ENCODE measurements at regions not wholly inside any gene's neighbourhood (a gene's known extent, or its start where the extent isn't known, plus 50 kb on each side); places are given as distances from the start of the nearest gene placed in this dataset.

GRCh38 chr10:91355998-91356397, 54.1 kb upstream of the HECTD2 start:
- DNase-seq (ENCODE audit: low read depth in 2 of 2): no peak
- no peaks in the 10 kb centered on the region for H3K4me1 ChIP-seq (ENCODE audit: control insufficient read depth, extremely low read depth, insufficient read depth, low read length)
- no peak overlapping the region for H3K27ac ChIP-seq (ENCODE audit: insufficient read depth, low read length)
- H3K79me2 ChIP-seq (ENCODE audit: control insufficient read depth, insufficient read depth, low read length): no peaks in the 10 kb centered on the region
- no peak overlapping the region for H3K9ac ChIP-seq (ENCODE audit: insufficient read depth, low read length)
- no peaks in the 10 kb centered on the region for H3K36me3 ChIP-seq (ENCODE audit: control insufficient read depth, insufficient read depth, low read length)
- H4K20me1 ChIP-seq (ENCODE audit: control insufficient read depth, extremely low read depth, insufficient read depth, low read length): no peaks in the 10 kb centered on the region
- H3K9me3 ChIP-seq (ENCODE audit: control insufficient read depth, insufficient read depth, low read depth, low read length): no peaks in the 10 kb centered on the region
- no peak overlapping the region for H3K4me3 ChIP-seq (replicated peaks in 1 of 4; ENCODE audit: control extremely low read depth in 1 of 4, insufficient read depth in 1 of 4, low read depth in 3 of 4, low read length in 4 of 4)
- no peak overlapping the region for H3K4me2 ChIP-seq (ENCODE audit: extremely low read depth, insufficient read depth, low read length)
- TF ChIP-seq EZH2 (IDR thresholded peaks at IDR 0.05; ENCODE audit: low read length, missing control alignments) (no peak), CTCF (conservative IDR thresholded peaks at IDR 0.05 in 1 of 2, IDR thresholded peaks at IDR 0.05 in 1 of 2; ENCODE audit: low read depth in 1 of 2, low read length in 2 of 2) (no peak)
- peaks cover 3% of the 10 kb centered on the region for H3K27me3 ChIP-seq (ENCODE audit: control insufficient read depth, insufficient read depth, low read length)
- no peak overlapping the region for H2AFZ ChIP-seq (ENCODE audit: low read length)

- Histone ChIP-seq H3K9ac (ENCODE audit: insufficient read depth, low read length) (no peak overlapping the region), H3K4me3 (replicated peaks in 1 of 4; ENCODE audit: control extremely low read depth in 1 of 4, insufficient read depth in 1 of 4, low read depth in 3 of 4, low read length in 4 of 4) (no peak overlapping the region), H3K4me2 (ENCODE audit: extremely low read depth, insufficient read depth, low read length) (no peak overlapping the region), H3K79me2 (ENCODE audit: control insufficient read depth, insufficient read depth, low read length) (no peaks in the 10 kb centered on the region), H4K20me1 (ENCODE audit: control insufficient read depth, extremely low read depth, insufficient read depth, low read length) (no peaks in the 10 kb centered on the region), H3K27ac (ENCODE audit: insufficient read depth, low read length) (no peak overlapping the region), H3K4me1 (ENCODE audit: control insufficient read depth, extremely low read depth, insufficient read depth, low read length) (no peaks in the 10 kb centered on the region), H2AFZ (ENCODE audit: low read length) (no peak overlapping the region), H3K9me3 (ENCODE audit: control insufficient read depth, insufficient read depth, low read depth, low read length) (no peaks in the 10 kb centered on the region), H3K36me3 (ENCODE audit: control insufficient read depth, insufficient read depth, low read length) (no peaks in the 10 kb centered on the region), H3K27me3 (ENCODE audit: control insufficient read depth, insufficient read depth, low read length) (peaks cover 3% of the 10 kb centered on the region)
- DNase-seq (ENCODE audit: low read depth in 2 of 2): no peak
- TF ChIP-seq EZH2 (IDR thresholded peaks at IDR 0.05; ENCODE audit: low read length, missing control alignments): no peak
These were observed 52.6 kb upstream of the HECTD2 start for GRCh38 chr10:91357497-91357896.
